Rectal smooth muscle tissue (tissue), 1 donor: ENCODE measurements at regions not wholly inside any gene's neighbourhood (a gene's known extent, or its start where the extent isn't known, plus 50 kb on each side); places are given as distances from the start of the nearest gene placed in this dataset.

Source experiments
- H3K27ac ChIP-seq: one replicate; pipeline ENCODE4 v1.7.0; 2013; ENCODE audit warnings: low read depth, low read length, inconsistent platforms
- H3K27me3 ChIP-seq: one replicate; pipeline ENCODE4 v1.7.0; 2013; ENCODE audit warnings: low read length; ENCODE audit not compliant: control insufficient read depth, insufficient read depth
- H3K36me3 ChIP-seq: one replicate; pipeline ENCODE4 v1.7.0; 2013; ENCODE audit warnings: low read length; ENCODE audit not compliant: control insufficient read depth, insufficient read depth
- H3K4me1 ChIP-seq: one replicate; pipeline ENCODE4 v1.7.0; 2013; ENCODE audit warnings: low read length; ENCODE audit not compliant: control insufficient read depth, insufficient read depth
- H3K4me3 ChIP-seq: one replicate; pipeline ENCODE4 v1.7.0; 2013; ENCODE audit warnings: low read length
- H3K9ac ChIP-seq: one replicate; pipeline ENCODE4 v1.7.0; 2013; ENCODE audit warnings: low read length

GRCh38 chr6:82066196-82066595 lies 181.3 kb downstream of the IBTK start:
- Histone ChIP-seq H3K27ac (no peak overlapping the region), H3K27me3 (no peaks in the 10 kb centered on the region), H3K4me1 (no peaks in the 10 kb centered on the region), H3K36me3 (no peaks in the 10 kb centered on the region), H3K4me3 (no peak overlapping the region), H3K9ac (no peak overlapping the region)

GRCh38 chr6:82063574-82063973 lies 184.0 kb downstream of the IBTK start:
- Histone ChIP-seq H3K4me1 (no peaks in the 10 kb centered on the region), H3K27me3 (no peaks in the 10 kb centered on the region), H3K4me3 (no peak overlapping the region), H3K27ac (no peak overlapping the region), H3K36me3 (no peaks in the 10 kb centered on the region), H3K9ac (no peak overlapping the region)

GRCh38 chr6:82062219-82062618 lies 185.3 kb downstream of the IBTK start:
- Histone ChIP-seq H3K27me3 (no peaks in the 10 kb centered on the region), H3K36me3 (no peaks in the 10 kb centered on the region), H3K4me3 (no peak overlapping the region), H3K9ac (no peak overlapping the region), H3K27ac (no peak overlapping the region), H3K4me1 (no peaks in the 10 kb centered on the region)

- Histone ChIP-seq H3K27ac (no peak overlapping the region), H3K9ac (no peak overlapping the region), H3K27me3 (no peaks in the 10 kb centered on the region), H3K4me1 (no peaks in the 10 kb centered on the region), H3K4me3 (no peak overlapping the region), H3K36me3 (no peaks in the 10 kb centered on the region)
Observed at GRCh38 chr6:82057846-82058554, 189.5 kb downstream of the IBTK start.

- Histone ChIP-seq H3K4me1 (no peaks in the 10 kb centered on the region), H3K27me3 (no peaks in the 10 kb centered on the region), H3K9ac (no peak overlapping the region), H3K27ac (no peak overlapping the region), H3K4me3 (no peak overlapping the region), H3K36me3 (no peaks in the 10 kb centered on the region)
Observed at GRCh38 chr6:82056567-82056966, 191.0 kb downstream of the IBTK start.

GRCh38 chr6:82045965-82046756 lies 201.4 kb downstream of the IBTK start:
- H3K9ac ChIP-seq, result no peak overlapping the region
- H3K4me3 ChIP-seq, result no peak overlapping the region
- H3K27ac ChIP-seq, result no peak overlapping the region
- H3K4me1 ChIP-seq, result no peaks in the 10 kb centered on the region
- H3K36me3 ChIP-seq, result no peaks in the 10 kb centered on the region
- H3K27me3 ChIP-seq, result no peaks in the 10 kb centered on the region

GRCh38 chr6:82040405-82041221 lies 206.9 kb downstream of the IBTK start:
- H3K36me3 ChIP-seq, result no peaks in the 10 kb centered on the region
- H3K4me1 ChIP-seq, result no peaks in the 10 kb centered on the region
- no peak overlapping the region for H3K4me3 ChIP-seq
- H3K27ac ChIP-seq, result no peak overlapping the region
- no peaks in the 10 kb centered on the region for H3K27me3 ChIP-seq
- H3K9ac ChIP-seq, result no peak overlapping the region

- no peaks in the 10 kb centered on the region for H3K27me3 ChIP-seq
- no peaks in the 10 kb centered on the region for H3K36me3 ChIP-seq
- no peaks in the 10 kb centered on the region for H3K4me1 ChIP-seq
- no peak overlapping the region for H3K4me3 ChIP-seq
- no peak overlapping the region for H3K9ac ChIP-seq
- H3K27ac ChIP-seq, result no peak overlapping the region
Observed at GRCh38 chr6:82038631-82039030, 208.9 kb downstream of the IBTK start.

GRCh38 chr6:82035526-82035925 lies 212.0 kb downstream of the IBTK start:
- no peaks in the 10 kb centered on the region for H3K36me3 ChIP-seq
- no peak overlapping the region for H3K4me3 ChIP-seq
- H3K9ac ChIP-seq, result no peak overlapping the region
- H3K27me3 ChIP-seq, result no peaks in the 10 kb centered on the region
- no peaks in the 10 kb centered on the region for H3K4me1 ChIP-seq
- H3K27ac ChIP-seq, result no peak overlapping the region

- no peak overlapping the region for H3K9ac ChIP-seq
- H3K27me3 ChIP-seq, result no peaks in the 10 kb centered on the region
- H3K4me3 ChIP-seq, result no peak overlapping the region
- H3K27ac ChIP-seq, result no peak overlapping the region
- no peaks in the 10 kb centered on the region for H3K36me3 ChIP-seq
- no peaks in the 10 kb centered on the region for H3K4me1 ChIP-seq
Observed at GRCh38 chr6:82033631-82034211, 213.8 kb downstream of the IBTK start.

GRCh38 chr6:82032444-82032843 lies 215.1 kb downstream of the IBTK start:
- Histone ChIP-seq H3K27me3 (no peaks in the 10 kb centered on the region), H3K27ac (no peak overlapping the region), H3K36me3 (no peaks in the 10 kb centered on the region), H3K4me1 (no peaks in the 10 kb centered on the region), H3K4me3 (no peak overlapping the region), H3K9ac (no peak overlapping the region)
